Superior temporal gyrus (tissue), 1 donor: ENCODE measurements at regions not wholly inside any gene's neighbourhood (a gene's known extent, or its start where the extent isn't known, plus 50 kb on each side); places are given as distances from the start of the nearest gene placed in this dataset.
"Not testable (repeated sequence)": the region's sequence is repeated elsewhere in the genome, so short reads cannot be mapped to it uniquely, and the experiment has no call there.

Experiments
- DNase-seq: peaks from one replicate; pipeline ENCODE4 v3.0.0-alpha.2; 2016; ENCODE audit errors: extremely low spot score

DNA sequence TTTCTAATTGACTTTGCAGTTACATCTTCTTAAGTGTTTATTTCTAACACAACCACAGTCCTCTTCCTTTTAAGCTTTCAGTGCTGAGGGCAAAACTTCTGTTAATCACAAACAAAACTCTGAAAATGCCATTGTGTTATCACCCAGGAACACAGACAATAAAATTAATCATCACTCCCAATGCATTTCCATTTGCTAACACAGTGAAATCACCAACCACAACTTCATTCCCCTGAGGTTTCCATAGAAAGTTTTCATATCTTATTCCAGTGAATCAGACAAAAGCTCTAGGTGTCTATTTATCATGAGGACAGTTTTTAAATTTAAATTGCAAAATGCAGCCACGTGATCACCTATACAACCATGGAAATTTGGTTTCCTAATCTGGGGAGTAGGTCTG, 516.2 kb upstream of the TSPY4 start:
- no peak for DNase-seq

DNA sequence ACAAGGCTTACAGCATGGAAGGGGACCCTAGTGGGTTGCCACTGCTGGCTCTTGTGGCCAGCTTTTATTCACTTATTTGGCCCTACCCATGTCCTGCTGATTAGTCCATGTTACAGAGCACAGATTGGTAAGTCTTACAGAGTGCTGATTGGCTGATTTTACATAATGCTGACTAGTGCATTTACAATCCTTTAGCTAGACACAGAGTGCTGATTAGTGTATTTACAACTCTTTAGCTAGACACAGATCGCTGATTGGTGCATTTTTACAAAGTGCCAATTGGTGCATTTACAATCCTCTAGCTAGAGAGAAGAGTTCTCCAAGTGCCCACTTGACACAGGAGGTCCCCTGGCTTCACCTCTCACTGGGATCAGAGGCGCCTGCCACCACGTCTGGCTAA, 485.0 kb upstream of the TSPY4 start:
- no peak for DNase-seq

DNA sequence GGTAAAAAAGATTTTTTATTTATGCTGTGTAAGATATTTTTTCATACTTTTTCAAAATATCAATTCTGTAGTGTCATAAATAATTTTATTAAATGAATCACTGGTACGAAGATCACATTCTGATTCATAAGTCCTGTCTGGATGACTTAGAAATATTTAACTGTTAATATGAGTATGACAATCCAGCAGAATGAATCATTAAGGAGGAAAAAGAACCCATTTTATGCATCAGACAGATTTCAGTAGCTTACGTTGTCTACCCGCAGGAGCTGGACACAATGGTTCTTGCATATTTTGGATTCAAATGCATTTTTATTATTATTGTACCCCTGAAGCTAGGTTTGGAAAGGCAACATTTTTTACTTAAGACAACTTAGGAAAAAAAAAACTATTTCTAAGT, 448.9 kb upstream of the TSPY4 start:
- no peak for DNase-seq

DNA sequence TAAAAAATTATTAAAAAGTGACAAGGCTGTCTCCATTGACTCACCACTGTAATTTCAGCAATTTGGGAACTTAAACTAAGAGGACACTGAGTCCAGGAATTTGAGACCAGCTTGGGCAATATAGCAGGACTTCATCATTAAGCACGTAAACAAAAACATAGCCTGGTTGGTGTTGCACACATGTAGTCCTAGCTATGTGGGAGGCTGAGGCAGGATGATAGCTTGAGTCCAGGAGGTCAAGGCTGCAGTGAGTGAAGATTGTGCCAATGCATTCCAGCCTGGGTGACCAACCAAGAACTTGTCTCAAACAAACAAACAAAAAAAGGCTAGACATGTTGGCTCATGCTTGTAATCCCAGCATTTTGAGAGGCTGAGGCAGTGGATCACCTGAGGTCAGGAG, 439.4 kb upstream of the TSPY4 start:
- DNase-seq: no peak

DNA sequence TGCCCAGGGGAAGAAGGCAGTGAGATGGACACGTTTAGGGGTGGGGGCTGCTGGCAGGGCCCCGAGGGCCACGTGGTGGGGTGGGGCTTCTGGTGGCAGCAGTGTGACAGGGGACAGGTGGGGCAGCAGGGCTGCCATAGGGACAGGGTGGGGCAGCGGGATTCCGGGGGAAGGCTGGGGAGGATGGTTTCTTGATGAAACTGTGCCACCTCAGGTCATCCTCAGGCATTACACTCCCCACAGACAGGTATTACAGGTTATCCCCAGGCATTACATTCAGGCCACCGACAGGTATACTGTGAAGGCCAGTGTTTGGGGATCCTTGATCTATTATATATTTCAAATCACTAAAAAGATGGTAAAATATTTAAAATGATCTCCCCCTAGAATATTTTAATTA, 432.1 kb upstream of the TSPY4 start:
- DNase-seq: no peak

DNA sequence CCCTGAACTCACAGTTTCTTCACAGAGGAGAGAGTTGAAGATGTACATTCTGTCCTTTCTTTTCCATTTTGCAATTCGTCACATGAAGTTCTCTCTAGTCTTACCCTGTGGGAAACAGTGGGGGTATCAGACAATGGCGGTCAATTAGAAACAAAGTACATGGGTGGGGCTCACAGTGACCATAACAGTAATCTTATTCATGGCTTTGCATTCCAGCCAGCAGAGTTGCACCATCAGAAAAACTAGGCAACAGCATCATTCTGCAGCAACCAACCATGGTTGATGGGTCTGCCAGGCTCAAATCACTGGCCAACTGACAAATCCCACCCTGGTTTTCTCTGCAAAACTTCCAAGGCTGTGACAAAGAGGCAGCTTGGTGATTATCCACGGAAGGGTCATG, 414.7 kb upstream of the TSPY4 start:
- DNase-seq: not testable (repeated sequence)
